Esophagus squamous epithelium (tissue), 4 donors: ENCODE measurements at regions not wholly inside any gene's neighbourhood (a gene's known extent, or its start where the extent isn't known, plus 50 kb on each side); places are given as distances from the start of the nearest gene placed in this dataset.

ENCODE experiments used
- POLR2A ChIP-seq, 4 donors: fragments of 450-650 bp; IDR thresholded peaks; one replicate each; pipeline ENCODE4 v1.6.1; 2017; ENCODE audit warnings: antibody characterized with exemption in 4 of 4, mild to moderate bottlenecking in 4 of 4, moderate library complexity in 3 of 4
- TF ChIP-seq, protein P1 (sequence below), 6 experiments: fragments of 450-650 bp in 4 of 6; fragments of 200-600 bp in 2 of 6; sonication (generic) in 2 of 6; IDR thresholded peaks; one replicate each; pipeline ENCODE4 v1.5.1; 2016 to 2019; ENCODE audit warnings: antibody characterized with exemption in 6 of 6, mild to moderate bottlenecking in 4 of 6, moderate library complexity in 4 of 6

DNA sequence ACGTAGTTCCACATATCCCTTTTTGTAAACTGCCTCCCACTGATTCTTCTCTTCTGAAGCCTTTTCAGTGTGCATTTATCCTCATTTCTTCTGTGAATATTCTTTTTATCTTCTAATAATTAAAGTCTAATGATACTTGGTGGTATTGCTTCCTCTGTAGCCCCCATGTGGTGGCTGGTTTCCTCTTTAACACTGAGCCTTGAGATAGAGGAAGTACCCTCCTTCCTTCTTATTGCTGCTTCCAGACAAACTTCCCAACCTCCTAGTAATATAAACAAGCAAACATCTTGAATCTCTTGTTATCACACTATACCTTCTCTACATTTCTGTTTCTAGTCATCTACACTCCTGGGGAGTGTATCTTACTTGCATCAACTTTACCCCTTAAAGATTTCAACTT is 310.5 kb upstream of the GIMD1 start:
- no peak for TF ChIP-seq POLR2A (IDR thresholded peaks at IDR 0.05)
- TF ChIP-seq, protein P1, sequence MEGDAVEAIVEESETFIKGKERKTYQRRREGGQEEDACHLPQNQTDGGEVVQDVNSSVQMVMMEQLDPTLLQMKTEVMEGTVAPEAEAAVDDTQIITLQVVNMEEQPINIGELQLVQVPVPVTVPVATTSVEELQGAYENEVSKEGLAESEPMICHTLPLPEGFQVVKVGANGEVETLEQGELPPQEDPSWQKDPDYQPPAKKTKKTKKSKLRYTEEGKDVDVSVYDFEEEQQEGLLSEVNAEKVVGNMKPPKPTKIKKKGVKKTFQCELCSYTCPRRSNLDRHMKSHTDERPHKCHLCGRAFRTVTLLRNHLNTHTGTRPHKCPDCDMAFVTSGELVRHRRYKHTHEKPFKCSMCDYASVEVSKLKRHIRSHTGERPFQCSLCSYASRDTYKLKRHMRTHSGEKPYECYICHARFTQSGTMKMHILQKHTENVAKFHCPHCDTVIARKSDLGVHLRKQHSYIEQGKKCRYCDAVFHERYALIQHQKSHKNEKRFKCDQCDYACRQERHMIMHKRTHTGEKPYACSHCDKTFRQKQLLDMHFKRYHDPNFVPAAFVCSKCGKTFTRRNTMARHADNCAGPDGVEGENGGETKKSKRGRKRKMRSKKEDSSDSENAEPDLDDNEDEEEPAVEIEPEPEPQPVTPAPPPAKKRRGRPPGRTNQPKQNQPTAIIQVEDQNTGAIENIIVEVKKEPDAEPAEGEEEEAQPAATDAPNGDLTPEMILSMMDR (IDR thresholded peaks at IDR 0.05) = no peak
